ENCODE measurements at regions not wholly inside any gene's neighbourhood (a gene's known extent, or its start where the extent isn't known, plus 50 kb on each side); places are given as distances from the start of the nearest gene placed in this dataset.

DNA sequence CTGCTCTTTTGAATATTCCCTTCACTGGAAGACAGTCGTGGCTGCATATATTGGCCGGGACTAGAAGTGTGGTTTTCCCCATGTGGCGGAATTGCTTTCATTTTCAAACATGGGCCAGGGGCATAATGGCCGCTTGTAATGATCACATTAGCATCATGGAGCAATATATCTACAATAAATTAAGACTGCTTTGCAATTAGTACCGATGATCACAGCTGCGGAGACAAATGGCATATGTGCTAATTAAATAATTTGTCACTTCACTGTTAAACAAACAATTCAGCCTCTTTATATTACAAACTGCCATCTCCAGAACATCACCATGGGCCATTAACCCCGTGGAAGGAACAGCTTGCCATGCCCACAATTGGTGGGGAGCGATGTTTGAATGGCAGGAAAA, 68.2 kb upstream of the OLIG2 start:
- no TSS peak for BruUV-seq (replicated peaks)
- intact Hi-C loops (cut with micrococcal nuclease; ENCODE audit: unreplicated experiment): no loop called here

DNA sequence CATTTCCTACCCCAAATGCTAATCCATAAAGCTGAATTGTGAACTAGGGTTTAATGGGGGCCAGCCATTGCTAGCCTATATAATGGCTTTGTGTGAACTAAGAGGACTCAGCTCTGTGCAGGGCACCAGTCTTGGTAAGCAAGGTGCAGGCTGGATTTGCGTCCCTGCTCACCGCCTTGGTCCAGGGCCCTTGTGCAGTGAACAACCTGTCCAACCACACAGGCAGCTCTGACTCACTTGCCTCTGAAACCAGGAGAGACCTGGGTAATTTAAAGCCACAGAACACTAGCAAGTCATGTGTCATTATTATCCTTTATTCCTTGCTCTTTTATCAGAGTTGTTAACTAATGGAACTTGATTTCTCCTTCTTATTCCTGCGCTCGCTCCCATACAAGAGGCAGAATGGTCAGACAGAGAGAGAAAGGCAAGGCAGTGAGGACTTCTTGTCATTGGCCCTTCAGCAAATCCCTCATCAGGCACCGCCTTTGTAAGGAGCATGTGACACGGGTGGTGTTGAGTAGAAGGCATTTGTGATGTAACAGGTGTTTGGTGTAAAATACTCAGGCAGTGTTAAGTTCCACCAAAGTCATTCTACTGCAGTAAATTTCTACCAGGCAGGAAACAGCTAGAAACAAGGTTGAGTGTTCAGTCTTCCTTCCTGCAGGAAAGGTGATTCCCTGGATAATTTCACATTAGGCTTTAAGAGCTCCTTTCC, 67.3 kb upstream of the OLIG2 start:
- BruUV-seq (replicated peaks): no TSS peak
- H3K79me2 ChIP-seq (ENCODE audit: insufficient read depth, low read depth, low read length): no peaks in the 10 kb centered on the region
- DNase-seq (ENCODE audit: low spot score): no peak
- H3K36me3 ChIP-seq (ENCODE audit: insufficient read depth, low read length): no peaks in the 10 kb centered on the region
- no peak overlapping the region for H2AFZ ChIP-seq (ENCODE audit: low read length)
- CTCF ChIA-PET (ENCODE audit: unreplicated experiment): interaction anchor here (0.5 kb wide), 2 partner anchors 59 to 117 kb away, joined by 4 to 10 read pairs; no protein-coding TSS in a partner anchor
- POLR2A ChIA-PET: interaction anchor here (0.6 to 1.1 kb wide), 3 partner anchors 13 to 54 kb away, joined by 3 to 4 read pairs (median 3); no protein-coding TSS in a partner anchor
- H3K4me1 ChIP-seq (ENCODE audit: insufficient read depth, low read length, poor library complexity, severe bottlenecking): no peaks in the 10 kb centered on the region
- H3K4me2 ChIP-seq (ENCODE audit: low read length): no peak overlapping the region
- no peak overlapping the region for H3K27ac ChIP-seq (ENCODE audit: low read depth, low read length, poor library complexity, severe bottlenecking)
- H3K4me3 ChIP-seq (ENCODE audit: low read depth, low read length, poor library complexity, severe bottlenecking): no peak overlapping the region
- TF ChIP-seq, protein P1, sequence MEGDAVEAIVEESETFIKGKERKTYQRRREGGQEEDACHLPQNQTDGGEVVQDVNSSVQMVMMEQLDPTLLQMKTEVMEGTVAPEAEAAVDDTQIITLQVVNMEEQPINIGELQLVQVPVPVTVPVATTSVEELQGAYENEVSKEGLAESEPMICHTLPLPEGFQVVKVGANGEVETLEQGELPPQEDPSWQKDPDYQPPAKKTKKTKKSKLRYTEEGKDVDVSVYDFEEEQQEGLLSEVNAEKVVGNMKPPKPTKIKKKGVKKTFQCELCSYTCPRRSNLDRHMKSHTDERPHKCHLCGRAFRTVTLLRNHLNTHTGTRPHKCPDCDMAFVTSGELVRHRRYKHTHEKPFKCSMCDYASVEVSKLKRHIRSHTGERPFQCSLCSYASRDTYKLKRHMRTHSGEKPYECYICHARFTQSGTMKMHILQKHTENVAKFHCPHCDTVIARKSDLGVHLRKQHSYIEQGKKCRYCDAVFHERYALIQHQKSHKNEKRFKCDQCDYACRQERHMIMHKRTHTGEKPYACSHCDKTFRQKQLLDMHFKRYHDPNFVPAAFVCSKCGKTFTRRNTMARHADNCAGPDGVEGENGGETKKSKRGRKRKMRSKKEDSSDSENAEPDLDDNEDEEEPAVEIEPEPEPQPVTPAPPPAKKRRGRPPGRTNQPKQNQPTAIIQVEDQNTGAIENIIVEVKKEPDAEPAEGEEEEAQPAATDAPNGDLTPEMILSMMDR (conservative IDR thresholded peaks at IDR 0.05; ENCODE audit: low read length): no peak
- TF ChIP-seq EZH2phosphoT487 (IDR thresholded peaks at IDR 0.05; ENCODE audit: borderline replicate concordance, low read depth, low read length): no peak
- H4K20me1 ChIP-seq (ENCODE audit: insufficient read depth, low read length): no peaks in the 10 kb centered on the region
- H3K9me3 ChIP-seq (ENCODE audit: low read length): no peaks in the 10 kb centered on the region
- intact Hi-C loops (cut with micrococcal nuclease; ENCODE audit: unreplicated experiment): no loop called here
- no peaks in the 10 kb centered on the region for H3K9me2 ChIP-seq (ENCODE audit: insufficient read depth, low read length)

More for the DNA sequence above, 68.2 kb upstream of the OLIG2 start:
- no peaks in the 10 kb centered on the region for H4K20me1 ChIP-seq (ENCODE audit: insufficient read depth, low read length)
- no peaks in the 10 kb centered on the region for H3K9me2 ChIP-seq (ENCODE audit: insufficient read depth, low read length)
- H3K27ac ChIP-seq (ENCODE audit: low read depth, low read length, poor library complexity, severe bottlenecking): no peak overlapping the region
- H3K4me2 ChIP-seq (ENCODE audit: low read length): no peak overlapping the region
- H3K79me2 ChIP-seq (ENCODE audit: insufficient read depth, low read depth, low read length): no peaks in the 10 kb centered on the region
- CTCF ChIA-PET (ENCODE audit: unreplicated experiment): interaction anchor here (0.5 kb wide), 2 partner anchors 60 to 118 kb away, joined by 4 to 10 read pairs; no protein-coding TSS in a partner anchor
- no peak overlapping the region for H2AFZ ChIP-seq (ENCODE audit: low read length)
- no peaks in the 10 kb centered on the region for H3K9me3 ChIP-seq (ENCODE audit: low read length)
- no peaks in the 10 kb centered on the region for H3K36me3 ChIP-seq (ENCODE audit: insufficient read depth, low read length)
- no peak for DNase-seq (ENCODE audit: low spot score)
- no peak overlapping the region for H3K4me3 ChIP-seq (ENCODE audit: low read depth, low read length, poor library complexity, severe bottlenecking)
- H3K4me1 ChIP-seq (ENCODE audit: insufficient read depth, low read length, poor library complexity, severe bottlenecking): no peaks in the 10 kb centered on the region
- POLR2A ChIA-PET: interaction anchor here (0.6 to 1.1 kb wide), 3 partner anchors 8 to 39 kb away, joined by 3 to 4 read pairs (median 3); no protein-coding TSS in a partner anchor
- no peak for TF ChIP-seq EZH2phosphoT487 (IDR thresholded peaks at IDR 0.05; ENCODE audit: borderline replicate concordance, low read depth, low read length)
- TF ChIP-seq, protein P1 (conservative IDR thresholded peaks at IDR 0.05; ENCODE audit: low read length): no peak

DNA sequence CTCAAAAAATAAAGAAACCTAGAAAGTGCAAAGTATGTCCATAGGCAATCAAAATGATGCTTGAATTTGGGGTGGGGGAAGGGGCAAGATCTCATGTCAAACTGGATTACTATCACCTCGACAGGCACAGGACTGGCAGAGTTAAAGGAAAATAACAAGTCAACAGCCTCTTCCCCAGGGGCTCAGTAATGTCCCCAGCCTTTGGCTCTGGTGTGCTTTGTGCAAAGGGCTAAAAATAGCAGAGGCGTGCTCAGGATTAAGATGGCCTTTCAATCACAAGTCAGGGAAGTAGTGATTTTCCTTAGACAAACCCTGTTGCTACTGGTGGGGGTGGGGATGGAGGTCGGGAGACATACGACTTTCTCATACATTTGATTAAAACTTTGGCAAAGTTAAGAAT, 63.5 kb upstream of the OLIG2 start:
- Histone ChIP-seq H3K4me2 (ENCODE audit: low read length) (no peak overlapping the region), H3K4me1 (ENCODE audit: insufficient read depth, low read length, poor library complexity, severe bottlenecking) (no peaks in the 10 kb centered on the region), H3K9me3 (ENCODE audit: low read length) (no peaks in the 10 kb centered on the region), H3K36me3 (ENCODE audit: insufficient read depth, low read length) (no peaks in the 10 kb centered on the region), H3K27ac (ENCODE audit: low read depth, low read length, poor library complexity, severe bottlenecking) (no peak overlapping the region), H3K9me2 (ENCODE audit: insufficient read depth, low read length) (no peaks in the 10 kb centered on the region), H3K79me2 (ENCODE audit: insufficient read depth, low read depth, low read length) (no peaks in the 10 kb centered on the region), H4K20me1 (ENCODE audit: insufficient read depth, low read length) (no peaks in the 10 kb centered on the region), H3K4me3 (ENCODE audit: low read depth, low read length, poor library complexity, severe bottlenecking) (no peak overlapping the region), H2AFZ (ENCODE audit: low read length) (no peak overlapping the region)
- no TSS peak for BruUV-seq (replicated peaks)
- ChIA-PET POLR2A (no interaction called here), CTCF (ENCODE audit: unreplicated experiment) (no interaction called here)
- TF ChIP-seq, protein P1 (conservative IDR thresholded peaks at IDR 0.05; ENCODE audit: low read length): no peak
- TF ChIP-seq EZH2phosphoT487 (IDR thresholded peaks at IDR 0.05; ENCODE audit: borderline replicate concordance, low read depth, low read length): no peak
- no peak for DNase-seq (ENCODE audit: low spot score)
- intact Hi-C loops (cut with micrococcal nuclease; ENCODE audit: unreplicated experiment): no loop called here
